ENCODE measurements at regions not wholly inside any gene's neighbourhood (a gene's known extent, or its start where the extent isn't known, plus 50 kb on each side); places are given as distances from the start of the nearest gene placed in this dataset.

DNA sequence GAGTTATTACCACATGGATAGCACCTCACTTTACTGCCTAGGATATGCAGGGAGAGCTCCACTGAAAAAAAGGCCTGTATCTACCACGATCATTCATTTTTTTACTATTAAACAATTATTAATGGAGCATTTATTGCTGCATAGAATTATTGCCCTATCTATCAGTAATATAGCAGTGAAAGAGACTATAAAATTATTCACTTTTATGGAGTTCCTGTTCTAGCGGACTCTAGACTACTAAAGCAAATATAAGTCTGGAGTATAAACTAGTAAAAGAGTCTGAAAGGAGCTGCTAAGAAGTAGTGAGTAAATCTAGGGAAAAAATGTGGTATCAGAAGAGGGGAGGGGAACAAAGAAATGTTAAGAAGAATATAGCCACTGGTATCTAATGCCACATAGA is 150.4 kb upstream of the CYLC2 start:
- 85% methylated on average over 2 of the region's 2 CpGs for WGBS
- no peaks in the 10 kb centered on the region for H3K27me3 ChIP-seq
- TF ChIP-seq EP300 (IDR thresholded peaks at IDR 0.05) (no peak), POLR2AphosphoS5 (IDR thresholded peaks at IDR 0.05) (no peak), POLR2A (IDR thresholded peaks at IDR 0.05; ENCODE audit: low read depth) (no peak)
- TF ChIP-seq, protein P1, sequence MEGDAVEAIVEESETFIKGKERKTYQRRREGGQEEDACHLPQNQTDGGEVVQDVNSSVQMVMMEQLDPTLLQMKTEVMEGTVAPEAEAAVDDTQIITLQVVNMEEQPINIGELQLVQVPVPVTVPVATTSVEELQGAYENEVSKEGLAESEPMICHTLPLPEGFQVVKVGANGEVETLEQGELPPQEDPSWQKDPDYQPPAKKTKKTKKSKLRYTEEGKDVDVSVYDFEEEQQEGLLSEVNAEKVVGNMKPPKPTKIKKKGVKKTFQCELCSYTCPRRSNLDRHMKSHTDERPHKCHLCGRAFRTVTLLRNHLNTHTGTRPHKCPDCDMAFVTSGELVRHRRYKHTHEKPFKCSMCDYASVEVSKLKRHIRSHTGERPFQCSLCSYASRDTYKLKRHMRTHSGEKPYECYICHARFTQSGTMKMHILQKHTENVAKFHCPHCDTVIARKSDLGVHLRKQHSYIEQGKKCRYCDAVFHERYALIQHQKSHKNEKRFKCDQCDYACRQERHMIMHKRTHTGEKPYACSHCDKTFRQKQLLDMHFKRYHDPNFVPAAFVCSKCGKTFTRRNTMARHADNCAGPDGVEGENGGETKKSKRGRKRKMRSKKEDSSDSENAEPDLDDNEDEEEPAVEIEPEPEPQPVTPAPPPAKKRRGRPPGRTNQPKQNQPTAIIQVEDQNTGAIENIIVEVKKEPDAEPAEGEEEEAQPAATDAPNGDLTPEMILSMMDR (IDR thresholded peaks at IDR 0.05): no peak
- no peaks in the 10 kb centered on the region for H3K9me3 ChIP-seq
- DNase-seq (ENCODE audit: extremely low spot score): no peak
- H3K27ac ChIP-seq (replicated peaks in 1 of 4): no peak overlapping the region
- H3K4me3 ChIP-seq: no peak overlapping the region
- H3K36me3 ChIP-seq: no peaks in the 10 kb centered on the region
- intact Hi-C loops (cut with DNase I): no loop called here
- no peaks in the 10 kb centered on the region for H3K4me1 ChIP-seq

DNA sequence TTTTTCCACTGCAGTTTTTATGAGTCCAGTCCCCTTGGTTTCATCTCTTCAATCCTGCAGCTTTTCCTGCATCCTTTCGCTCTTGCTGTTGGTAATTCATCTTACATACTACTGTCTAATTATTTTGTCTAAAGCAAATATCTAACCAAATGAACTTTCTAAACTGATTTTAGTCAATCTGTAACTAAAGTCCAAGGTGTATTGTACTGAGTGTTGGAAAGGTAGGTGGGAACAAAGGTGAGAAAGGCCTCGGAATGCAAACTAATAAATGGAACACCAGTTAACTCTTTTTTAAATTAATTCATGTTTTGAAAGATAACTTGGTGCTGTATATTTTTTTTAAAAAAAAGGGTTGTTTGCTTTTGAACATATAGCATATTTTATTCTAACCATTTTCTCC is 152.7 kb upstream of the CYLC2 start:
- WGBS: 73% methylated on average over 2 of the region's 2 CpGs
- no peak for TF ChIP-seq POLR2A (IDR thresholded peaks at IDR 0.05; ENCODE audit: low read depth)
- no peak for TF ChIP-seq POLR2AphosphoS5 (IDR thresholded peaks at IDR 0.05)
- TF ChIP-seq EP300 (IDR thresholded peaks at IDR 0.05): no peak
- TF ChIP-seq, protein P1 (IDR thresholded peaks at IDR 0.05): no peak
- Histone ChIP-seq H3K4me3 (no peak overlapping the region), H3K27me3 (no peaks in the 10 kb centered on the region), H3K9me3 (no peaks in the 10 kb centered on the region), H3K27ac (replicated peaks in 1 of 4) (no peak overlapping the region), H3K36me3 (no peaks in the 10 kb centered on the region), H3K4me1 (no peaks in the 10 kb centered on the region)
- intact Hi-C loops (cut with DNase I): no loop called here
- DNase-seq (ENCODE audit: extremely low spot score): no peak

DNA sequence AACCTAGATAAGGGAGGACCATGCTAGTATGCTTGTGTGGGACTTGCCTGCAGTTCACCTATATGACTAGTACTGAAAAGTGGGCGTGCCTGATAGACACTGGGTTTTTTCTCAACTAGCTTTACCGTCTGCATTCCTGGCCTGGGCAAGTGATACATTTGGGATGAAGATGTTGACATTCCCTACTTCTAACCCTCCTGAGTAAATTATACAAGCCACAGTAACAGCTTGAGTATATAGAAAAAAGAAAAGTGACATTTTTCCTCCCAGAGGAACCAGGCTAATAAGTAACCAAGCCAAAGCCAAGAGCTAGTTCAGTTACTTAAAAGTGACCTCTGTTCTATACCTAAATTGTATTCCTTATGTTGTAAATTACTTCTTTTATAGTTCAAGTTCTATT is 153.8 kb upstream of the CYLC2 start:
- no peak for TF ChIP-seq EP300 (IDR thresholded peaks at IDR 0.05)
- TF ChIP-seq, protein P1 (IDR thresholded peaks at IDR 0.05): no peak
- no peak for TF ChIP-seq POLR2AphosphoS5 (IDR thresholded peaks at IDR 0.05)
- TF ChIP-seq POLR2A (IDR thresholded peaks at IDR 0.05; ENCODE audit: low read depth): no peak

DNA sequence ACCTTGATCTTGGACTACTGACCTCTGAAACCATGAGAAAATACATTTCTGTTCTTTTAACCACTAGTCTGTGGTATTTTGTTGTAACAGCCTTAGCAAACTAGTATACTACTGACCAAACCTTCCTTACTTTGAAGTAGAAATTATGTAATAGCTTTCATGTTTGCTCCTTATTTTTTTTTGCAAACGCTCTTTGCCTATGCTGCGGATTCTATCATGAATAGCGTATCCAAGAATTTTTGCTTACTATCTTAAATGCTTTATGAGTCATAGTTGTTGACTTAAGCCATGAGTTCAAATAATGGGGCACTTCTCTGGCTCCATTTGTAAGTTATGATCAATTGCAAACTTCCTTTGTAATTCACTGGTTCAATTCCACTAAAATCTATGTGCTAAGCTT is 154.8 kb upstream of the CYLC2 start:
- H3K4me1 ChIP-seq: no peaks in the 10 kb centered on the region
- TF ChIP-seq, protein P1 (IDR thresholded peaks at IDR 0.05): no peak
- no peak for TF ChIP-seq POLR2AphosphoS5 (IDR thresholded peaks at IDR 0.05)
- TF ChIP-seq POLR2A (IDR thresholded peaks at IDR 0.05; ENCODE audit: low read depth): no peak
- no peak for TF ChIP-seq EP300 (IDR thresholded peaks at IDR 0.05)
- no peaks in the 10 kb centered on the region for H3K27me3 ChIP-seq
- intact Hi-C loops (cut with DNase I): no loop called here
- no peak for DNase-seq (ENCODE audit: extremely low spot score)
- H3K27ac ChIP-seq (replicated peaks in 1 of 4): no peak overlapping the region
- H3K36me3 ChIP-seq: no peaks in the 10 kb centered on the region
- H3K9me3 ChIP-seq: no peaks in the 10 kb centered on the region
- 88% methylated on average over 3 of the region's 3 CpGs for WGBS
- H3K4me3 ChIP-seq: no peak overlapping the region

More for the DNA sequence above, 153.8 kb upstream of the CYLC2 start:
- Histone ChIP-seq H3K27ac (replicated peaks in 1 of 4) (no peak overlapping the region), H3K27me3 (no peaks in the 10 kb centered on the region), H3K9me3 (no peaks in the 10 kb centered on the region), H3K36me3 (no peaks in the 10 kb centered on the region), H3K4me1 (no peaks in the 10 kb centered on the region), H3K4me3 (no peak overlapping the region)
- intact Hi-C loops (cut with DNase I): no loop called here
- no peak for DNase-seq (ENCODE audit: extremely low spot score)
- 64% methylated on average over 2 of the region's 2 CpGs for WGBS

DNA sequence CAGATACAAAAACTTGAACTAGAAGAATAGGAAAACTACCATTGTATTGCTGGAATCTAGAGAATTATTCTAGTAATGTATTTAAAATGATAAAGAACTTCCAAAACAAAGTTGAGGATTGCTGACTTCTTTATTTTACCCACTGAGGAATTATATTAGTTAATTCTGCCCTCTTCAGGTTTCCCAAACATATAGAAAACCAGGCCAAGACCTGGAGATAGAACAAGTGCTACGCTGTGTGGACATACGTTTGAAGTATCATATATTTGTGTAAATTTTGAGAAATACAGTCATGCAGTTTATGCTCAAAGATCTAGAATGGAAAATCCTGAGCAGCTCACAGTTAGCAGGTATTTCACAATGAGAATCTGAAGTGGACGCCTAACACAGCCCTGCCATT is 162.3 kb upstream of the CYLC2 start:
- H3K4me3 ChIP-seq: no peak overlapping the region
- TF ChIP-seq, protein P1 (IDR thresholded peaks at IDR 0.05): no peak
- TF ChIP-seq POLR2AphosphoS5 (IDR thresholded peaks at IDR 0.05): no peak
- no peak for TF ChIP-seq EP300 (IDR thresholded peaks at IDR 0.05)
- no peak for TF ChIP-seq POLR2A (IDR thresholded peaks at IDR 0.05; ENCODE audit: low read depth)
- H3K4me1 ChIP-seq: no peaks in the 10 kb centered on the region
- WGBS: 72% methylated on average over 3 of the region's 3 CpGs
- DNase-seq (ENCODE audit: extremely low spot score): no peak
- no peaks in the 10 kb centered on the region for H3K36me3 ChIP-seq
- intact Hi-C loops (cut with DNase I): no loop called here
- H3K27ac ChIP-seq (replicated peaks in 1 of 4): no peak overlapping the region
- H3K27me3 ChIP-seq: no peaks in the 10 kb centered on the region
- H3K9me3 ChIP-seq: no peaks in the 10 kb centered on the region

Measured in esophagus muscularis mucosa (tissue), 4 donors.